8988T (cell line): ENCODE measurements at regions not wholly inside any gene's neighbourhood (a gene's known extent, or its start where the extent isn't known, plus 50 kb on each side); places are given as distances from the start of the nearest gene placed in this dataset.
"Not testable (repeated sequence)": the region's sequence is repeated elsewhere in the genome, so short reads cannot be mapped to it uniquely, and the experiment has no call there.

Experiments
- DNase-seq: peaks from one replicate; pipeline ENCODE4 v3.0.0; 2011

DNA sequence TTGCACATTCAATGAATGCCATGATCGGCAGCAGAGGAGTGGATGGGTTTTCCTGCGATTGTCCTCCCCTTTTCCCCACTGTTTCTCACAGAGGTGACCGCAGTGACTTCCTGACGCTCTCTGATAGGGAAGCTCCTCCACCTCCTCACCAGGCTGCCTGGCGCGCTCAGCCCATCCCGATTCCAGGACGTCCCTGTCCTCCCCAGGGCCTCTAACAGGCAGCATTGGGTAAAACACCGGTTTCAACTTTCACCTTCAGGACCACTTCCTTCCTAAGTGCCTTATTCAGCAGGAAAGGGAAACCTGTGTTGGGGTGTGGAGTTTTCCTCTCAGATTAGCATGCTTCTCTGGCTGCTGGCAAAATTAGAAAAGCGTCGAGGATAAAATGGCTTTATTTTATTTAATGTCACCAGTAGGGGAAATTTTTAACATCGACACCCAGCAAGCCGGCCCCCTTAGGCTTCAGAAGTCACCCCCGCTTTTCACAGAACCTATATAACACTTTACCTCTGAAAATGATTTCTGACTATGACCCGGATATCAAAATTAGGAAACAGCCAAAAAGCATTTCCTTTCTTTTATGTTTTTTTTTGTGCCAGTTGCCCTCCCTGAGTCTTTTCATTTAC is 570.4 kb upstream of the GJE1 start:
- DNase-seq = no peak

- DNase-seq = no peak
Observed at GRCh38 chr6:141561154-141561553, 571.6 kb upstream of the GJE1 start.

- no peak for DNase-seq
Observed at GRCh38 chr6:141552463-141552862, 580.3 kb upstream of the GJE1 start.

- DNase-seq = no peak
Observed at GRCh38 chr6:141552031-141552430, 580.7 kb upstream of the GJE1 start.

DNA sequence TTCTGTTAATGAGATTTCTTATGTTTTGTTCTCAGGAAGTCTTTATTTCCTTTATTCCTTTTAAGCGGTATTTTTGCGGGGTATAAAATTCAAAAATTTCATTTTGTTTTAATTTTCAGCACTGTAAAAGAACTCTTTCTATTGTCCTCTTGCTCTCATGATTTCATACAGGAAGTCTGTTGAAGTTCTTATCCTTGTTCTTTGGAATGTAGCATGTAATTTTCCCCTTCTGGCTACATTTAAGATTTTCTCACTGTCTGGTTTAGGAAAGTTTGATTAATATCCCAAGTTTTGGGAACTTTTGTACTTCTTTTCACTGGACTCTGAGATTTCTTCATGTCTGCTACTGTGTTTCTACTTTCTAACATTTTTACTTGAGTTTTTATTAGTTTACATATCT is 581.4 kb upstream of the GJE1 start:
- DNase-seq = no peak

- DNase-seq = no peak
Observed at GRCh38 chr6:141550471-141550870, 582.3 kb upstream of the GJE1 start.

- no peak for DNase-seq
Observed at GRCh38 chr6:141548966-141549365, 583.8 kb upstream of the GJE1 start.

DNA sequence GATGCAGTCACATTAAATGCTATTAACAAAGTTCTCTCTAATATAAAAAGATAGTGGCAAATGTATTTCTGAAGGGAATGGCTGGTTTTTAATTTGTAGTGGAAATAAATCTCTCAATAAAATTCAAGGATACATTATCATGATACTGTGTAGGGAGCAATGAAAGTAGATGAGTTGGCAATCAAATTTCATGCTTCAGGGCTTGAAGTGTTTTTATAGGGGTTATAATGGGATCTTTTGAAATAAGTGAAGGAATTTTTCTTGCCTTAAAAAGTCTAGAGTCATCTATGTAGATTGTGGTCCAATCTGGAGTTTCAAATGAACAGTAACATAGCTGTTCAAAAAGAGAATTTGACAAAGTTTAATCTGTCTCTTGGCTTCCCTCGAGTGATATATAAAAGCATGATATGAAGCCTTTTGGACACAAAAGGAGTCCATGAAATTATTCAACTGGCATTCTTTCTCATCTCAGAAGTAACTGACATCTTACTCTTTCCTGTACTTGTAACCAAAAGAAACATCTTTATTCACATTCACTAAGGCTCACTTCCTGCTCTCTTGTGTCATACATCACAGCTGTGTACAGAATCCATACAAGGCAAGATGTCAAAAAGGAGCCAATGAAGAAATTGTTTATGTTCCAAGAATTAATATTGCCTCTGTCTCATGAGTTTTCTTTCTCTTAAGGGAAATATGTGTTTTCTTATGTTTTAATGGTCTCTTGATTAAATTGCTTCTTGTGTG is 591.0 kb upstream of the GJE1 start:
- DNase-seq = no peak

DNA sequence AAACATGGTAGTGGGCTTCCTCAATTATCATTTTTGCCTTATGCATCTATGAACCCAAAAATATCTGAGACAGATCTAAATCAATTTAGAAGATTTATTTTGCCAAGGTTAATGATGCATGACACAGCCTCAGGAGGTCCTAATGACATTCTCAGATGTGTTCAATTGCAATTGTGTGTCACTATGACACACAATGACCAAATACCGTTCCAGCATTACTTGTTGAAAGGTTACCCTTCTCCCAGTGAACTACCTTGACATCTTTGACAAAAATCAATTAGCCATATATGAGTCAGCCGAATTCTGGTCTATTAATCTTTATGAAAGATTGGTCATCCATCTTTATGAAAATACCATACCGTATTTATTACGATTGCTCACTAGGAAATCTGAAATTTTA is 592.5 kb upstream of the GJE1 start:
- DNase-seq = no peak

DNA sequence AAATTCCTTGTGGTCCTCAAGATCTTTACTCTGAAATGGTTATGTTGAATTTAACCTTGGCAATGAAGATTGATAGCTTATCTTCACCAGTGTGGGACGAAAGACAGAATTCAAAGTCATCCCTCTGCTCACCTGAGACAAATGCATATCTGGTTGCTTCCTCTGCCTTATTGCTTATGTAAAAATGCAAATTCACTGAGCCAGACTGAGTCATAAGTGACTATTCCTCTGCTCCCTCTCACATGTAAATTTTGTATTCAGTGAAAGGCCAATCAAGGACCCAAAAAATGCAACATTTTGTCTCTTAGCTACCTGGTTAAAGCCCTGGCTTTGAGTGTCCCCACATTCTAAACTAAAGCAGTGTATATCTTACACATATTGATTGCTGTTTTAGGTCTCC is 593.1 kb upstream of the GJE1 start:
- DNase-seq = no peak

DNA sequence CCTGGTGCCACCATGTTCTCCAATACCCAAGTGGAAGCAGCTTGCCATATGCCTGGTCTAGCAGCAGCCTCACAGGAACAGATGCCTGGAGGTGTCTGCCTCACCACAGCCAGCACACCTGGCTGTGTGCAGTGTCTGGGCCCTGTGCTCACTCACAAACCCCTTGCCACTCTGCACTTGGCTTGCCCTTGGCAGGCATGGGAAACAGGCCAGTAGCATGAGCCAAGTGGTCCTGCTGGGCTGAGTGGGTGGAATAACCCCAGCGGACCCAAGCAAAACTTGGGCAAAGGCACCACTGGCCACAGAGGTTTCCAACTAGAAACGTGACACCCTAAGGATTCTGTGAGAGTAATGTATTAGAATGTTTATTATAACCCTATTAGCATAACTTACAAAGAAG is 600.5 kb upstream of the GJE1 start:
- no peak for DNase-seq

DNA sequence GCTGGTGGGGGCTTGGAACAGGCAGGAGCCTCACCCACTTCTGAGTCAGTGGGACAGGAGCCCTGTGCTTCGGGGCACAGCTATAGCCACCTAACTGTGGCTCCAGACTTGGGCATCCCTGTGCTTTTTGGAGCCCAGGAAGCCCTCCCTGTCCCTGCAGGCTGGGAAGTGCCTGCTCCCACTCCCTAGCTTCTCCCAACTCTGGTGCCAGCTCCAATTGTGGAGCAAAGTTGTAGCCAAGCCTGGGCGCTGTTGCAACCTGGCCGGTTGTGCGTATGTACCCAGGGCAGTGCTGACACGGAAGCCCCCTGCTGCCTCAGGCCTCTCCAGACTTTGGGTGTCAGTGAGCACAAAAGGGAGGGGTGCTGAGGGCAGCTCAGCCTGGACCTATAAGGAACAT is 601.7 kb upstream of the GJE1 start:
- no peak for DNase-seq

DNA sequence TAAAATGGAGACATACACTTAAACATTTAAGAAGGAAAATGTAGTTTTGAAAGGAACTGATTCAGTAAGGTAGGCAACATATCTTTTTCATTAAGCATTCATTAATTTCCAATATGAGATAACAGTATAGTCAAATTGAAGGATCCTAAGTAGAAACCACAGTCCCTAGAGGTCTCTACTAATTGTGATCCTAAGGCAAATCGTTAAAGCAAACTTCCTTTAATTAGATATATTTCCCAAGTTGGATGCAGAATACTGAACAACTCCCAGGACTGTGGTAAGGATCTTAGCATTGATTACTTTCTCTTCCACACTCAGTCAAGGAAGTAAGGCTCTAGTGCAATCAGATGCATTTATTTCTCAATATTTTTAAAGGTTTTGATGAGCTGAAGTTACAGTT is 604.1 kb upstream of the GJE1 start:
- DNase-seq = no peak

- no peak for DNase-seq
Observed at GRCh38 chr6:141526985-141527384, 605.7 kb upstream of the GJE1 start.

- DNase-seq = no peak
Observed at GRCh38 chr6:141521440-141521839, 611.3 kb upstream of the GJE1 start.

DNA sequence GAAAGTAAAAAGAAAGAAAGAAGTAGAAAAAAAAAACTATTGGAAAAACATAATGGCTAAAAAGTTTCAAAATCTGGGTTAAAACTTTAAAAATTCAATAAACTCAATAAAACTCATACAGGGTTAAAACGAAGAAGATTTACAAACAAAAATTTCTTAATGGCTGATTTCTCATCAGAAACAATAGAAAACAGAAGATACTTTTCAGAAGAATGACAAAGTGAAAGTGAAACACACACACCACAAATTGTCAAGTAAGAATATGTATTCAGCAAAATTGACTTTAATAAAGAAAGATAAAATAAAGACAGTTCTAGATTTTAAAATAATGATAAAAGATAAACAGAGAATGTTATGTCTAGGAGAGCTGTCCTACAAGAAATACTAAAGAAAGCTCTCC is 618.9 kb upstream of the GJE1 start:
- no peak for DNase-seq

DNA sequence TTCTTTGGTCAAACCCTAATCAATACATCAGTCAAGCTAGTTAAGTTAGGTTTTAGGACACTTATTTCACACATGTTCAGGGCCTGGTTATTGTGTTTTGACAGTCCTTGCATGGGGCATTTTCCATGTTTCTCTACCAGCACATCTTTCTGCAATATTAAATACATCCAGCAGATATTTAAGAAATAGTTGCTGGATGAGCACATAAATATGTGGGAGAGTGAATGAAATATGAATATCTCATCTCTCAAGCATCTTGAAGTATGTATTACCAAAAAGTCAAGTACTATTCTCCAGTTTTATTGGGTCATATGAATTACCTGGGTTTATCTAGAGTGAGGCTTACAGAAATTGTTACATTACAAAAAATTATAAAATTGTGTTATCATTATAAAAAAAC is 621.9 kb upstream of the GJE1 start:
- no peak for DNase-seq

DNA sequence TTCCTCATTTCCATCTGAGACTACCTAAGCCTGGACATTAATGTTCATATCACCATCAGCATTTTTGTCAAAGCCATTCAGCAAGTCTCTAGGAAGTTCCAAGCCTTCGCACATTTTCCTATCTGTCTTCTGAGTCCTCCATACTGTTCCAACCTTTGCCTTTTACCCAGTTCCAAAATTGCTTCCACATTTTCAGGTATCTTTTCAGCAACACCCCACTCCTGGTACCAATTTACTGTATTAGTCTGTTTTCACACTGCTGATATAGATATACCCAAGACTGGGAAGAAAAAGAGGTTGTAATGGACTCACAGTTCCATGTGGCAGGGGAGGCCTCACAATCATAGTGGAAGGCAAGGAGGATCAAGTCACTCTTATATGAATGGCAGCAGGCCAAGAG is 626.7 kb upstream of the GJE1 start:
- not testable (repeated sequence) for DNase-seq

DNA sequence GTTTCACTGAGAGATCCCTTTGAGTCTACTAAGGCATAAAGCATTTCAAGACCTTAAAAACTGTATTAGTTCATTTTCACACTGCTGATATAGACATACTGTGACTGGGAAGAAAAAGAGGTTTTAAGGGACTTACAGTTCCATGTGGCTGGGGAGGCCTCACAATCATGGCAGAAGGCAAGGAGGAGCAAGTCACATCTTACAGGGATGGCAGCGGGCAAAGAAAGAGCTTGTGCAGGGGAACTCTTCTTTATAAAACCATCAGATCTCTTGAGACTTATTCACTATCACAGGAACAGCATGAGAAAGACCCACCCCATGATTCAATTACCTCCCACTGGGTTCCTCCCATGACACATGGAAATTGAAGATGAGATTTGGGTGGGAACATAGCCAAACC is 628.4 kb upstream of the GJE1 start:
- not testable (repeated sequence) for DNase-seq

DNA sequence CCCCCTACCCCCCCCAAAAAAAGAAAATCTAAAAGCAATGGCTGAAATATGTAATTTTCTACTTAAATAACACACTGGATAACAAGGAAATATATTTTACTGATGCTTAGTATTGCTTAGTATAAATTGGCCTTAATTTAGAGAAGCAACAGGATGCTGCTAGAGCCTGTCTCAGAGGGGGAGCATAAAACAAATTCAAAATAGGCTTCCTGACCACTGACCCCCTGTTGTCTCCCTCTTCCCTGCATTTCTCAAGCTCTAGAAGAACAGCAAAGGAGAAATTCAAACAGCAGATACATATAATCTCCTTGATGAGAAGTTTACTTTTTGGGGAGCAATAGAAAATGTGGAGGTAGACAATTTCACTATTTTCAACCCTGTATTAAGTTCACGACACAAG is 631.1 kb upstream of the GJE1 start:
- DNase-seq = no peak

DNA sequence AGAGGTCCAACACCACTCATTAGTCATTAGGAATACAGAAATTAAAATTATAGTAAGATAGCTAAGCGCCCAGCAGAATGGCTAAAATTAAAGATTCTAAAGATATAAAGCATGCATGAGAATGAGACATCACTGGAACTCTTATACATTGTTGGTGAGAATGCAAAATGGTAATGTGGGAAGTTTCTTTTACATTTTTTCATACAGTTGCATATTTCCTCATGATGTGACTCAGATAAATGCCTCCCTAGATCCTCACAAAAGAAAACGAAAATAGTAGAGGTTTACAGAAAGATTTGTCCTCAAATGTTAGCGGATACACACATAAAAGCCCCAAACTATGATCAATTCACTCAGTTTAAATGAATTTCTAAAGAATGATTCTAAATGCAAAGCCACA is 633.7 kb upstream of the GJE1 start:
- DNase-seq = no peak

GRCh38 chr6:141492521-141493284 is 640.0 kb upstream of the GJE1 start:
- no peak for DNase-seq

- DNase-seq = no peak
Observed at GRCh38 chr6:141491684-141492083, 641.0 kb upstream of the GJE1 start.

DNA sequence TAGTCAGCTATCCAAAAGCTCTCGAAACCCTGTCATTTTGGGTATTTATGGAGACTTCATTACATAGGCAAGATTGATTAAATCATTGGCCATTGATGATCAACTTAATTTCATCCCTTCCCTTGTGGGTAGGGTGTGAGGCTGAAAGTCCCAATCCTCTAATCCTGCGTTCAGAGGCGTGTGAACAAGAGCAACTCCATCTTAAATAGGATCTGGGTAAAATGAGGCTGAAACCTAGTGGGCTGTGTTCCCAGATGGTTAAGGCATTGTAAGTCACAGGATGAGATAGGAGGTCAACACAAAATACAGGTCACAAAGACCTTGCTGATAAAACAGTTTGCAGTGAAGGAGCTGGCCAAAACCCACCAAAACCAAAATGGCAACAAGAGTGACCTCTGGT is 641.7 kb upstream of the GJE1 start:
- no peak for DNase-seq
